HG03045 (cell line): ENCODE measurements at regions not wholly inside any gene's neighbourhood (a gene's known extent, or its start where the extent isn't known, plus 50 kb on each side); places are given as distances from the start of the nearest gene placed in this dataset.
"Not testable (repeated sequence)": the region's sequence is repeated elsewhere in the genome, so short reads cannot be mapped to it uniquely, and the experiment has no call there.

Experiments
- ATAC-seq: cut with Tn5 transposase; IDR thresholded peaks from one replicate; pipeline ENCODE4 v1.9.1; 2021; ENCODE audit warnings: mild to moderate bottlenecking, moderate library complexity; ENCODE audit not compliant: unreplicated experiment

GRCh38 chr20:26134606-26135005 lies 438.0 kb upstream of the ZNF337 start:
- no peak for ATAC-seq

GRCh38 chr20:26133794-26134193 lies 437.1 kb upstream of the ZNF337 start:
- not testable (repeated sequence) for ATAC-seq

DNA sequence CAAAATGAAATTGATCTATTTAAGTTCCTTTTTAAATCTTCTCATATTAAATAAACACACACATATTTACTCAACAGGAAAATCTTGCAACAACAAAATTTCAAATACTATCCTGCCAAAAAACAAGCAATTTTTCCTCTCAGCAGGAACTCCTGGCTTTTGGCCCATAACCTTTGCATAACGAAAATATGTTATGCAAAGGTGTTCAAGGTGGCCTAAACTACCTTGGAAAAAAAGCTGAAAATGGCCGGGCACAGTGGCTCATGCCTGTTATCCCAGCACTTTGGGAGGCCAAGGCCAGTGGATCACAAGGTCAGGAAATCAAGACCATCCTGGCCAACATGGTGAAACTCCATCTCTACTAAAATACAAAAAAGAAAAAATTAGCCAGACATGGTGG lies 424.3 kb upstream of the ZNF337 start:
- ATAC-seq, result not testable (repeated sequence)

- not testable (repeated sequence) for ATAC-seq
Measured at GRCh38 chr20:26094498-26094897, 397.8 kb upstream of the ZNF337 start.

DNA sequence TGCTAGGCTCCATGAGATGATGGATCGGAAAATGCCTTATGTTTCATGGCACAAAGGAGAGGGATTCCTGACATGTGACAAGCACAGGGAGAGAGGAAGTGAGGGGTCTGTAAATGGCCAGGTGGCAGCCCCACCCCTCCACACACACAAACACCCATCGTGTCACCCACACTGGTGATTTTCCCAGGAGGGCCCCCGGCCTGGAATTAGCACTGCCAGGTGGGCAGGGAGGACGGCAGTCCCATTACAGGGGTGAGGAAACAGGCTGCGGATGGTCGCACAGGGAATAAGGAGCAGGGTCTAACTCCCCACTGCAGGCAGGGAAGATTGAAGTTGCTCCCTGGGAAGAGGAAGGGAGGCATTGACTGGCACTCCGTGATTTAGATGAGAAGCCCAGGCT lies 395.3 kb upstream of the ZNF337 start:
- not testable (repeated sequence) for ATAC-seq

GRCh38 chr20:26086195-26086594 lies 389.5 kb upstream of the ZNF337 start:
- ATAC-seq, result not testable (repeated sequence)

DNA sequence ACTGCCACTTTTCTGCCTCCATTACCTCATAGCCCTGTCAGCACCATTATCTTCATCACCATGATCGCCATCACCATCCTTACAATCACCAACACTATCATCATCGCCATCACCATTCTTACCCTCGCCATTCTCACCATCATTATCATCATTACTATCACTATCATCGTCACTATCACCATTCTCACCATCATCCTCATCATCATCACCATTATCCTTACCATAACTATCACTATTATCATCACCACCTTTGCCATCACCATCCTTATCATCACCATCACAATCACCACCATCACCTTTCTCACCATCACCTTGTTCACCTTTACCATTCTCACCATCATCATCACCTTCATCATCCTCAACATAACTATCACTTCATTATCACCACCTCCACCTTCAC lies 377.3 kb upstream of the ZNF337 start:
- ATAC-seq, result not testable (repeated sequence)

GRCh38 chr20:26059324-26059723 lies 362.7 kb upstream of the ZNF337 start:
- ATAC-seq, result not testable (repeated sequence)

DNA sequence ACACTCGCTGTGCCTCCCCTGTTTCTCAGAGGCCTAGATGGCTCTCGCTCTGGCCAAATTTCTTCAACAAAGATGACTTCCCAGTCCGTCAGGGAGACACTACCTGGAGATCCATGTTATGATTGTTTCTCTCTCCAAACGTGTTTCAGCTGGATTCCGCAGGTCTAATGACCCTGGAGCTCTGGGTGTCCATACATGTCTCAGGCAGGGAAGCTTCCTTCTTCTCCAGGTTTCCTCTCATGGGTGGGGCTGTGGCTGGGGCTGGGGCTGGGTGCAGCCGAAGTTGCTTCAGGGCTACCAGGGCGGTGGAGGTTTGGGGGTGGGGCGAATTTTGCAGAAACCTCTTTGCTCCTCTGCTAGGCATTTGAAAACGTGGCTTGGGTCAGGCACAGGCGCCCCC lies 361.8 kb upstream of the ZNF337 start:
- not testable (repeated sequence) for ATAC-seq

DNA sequence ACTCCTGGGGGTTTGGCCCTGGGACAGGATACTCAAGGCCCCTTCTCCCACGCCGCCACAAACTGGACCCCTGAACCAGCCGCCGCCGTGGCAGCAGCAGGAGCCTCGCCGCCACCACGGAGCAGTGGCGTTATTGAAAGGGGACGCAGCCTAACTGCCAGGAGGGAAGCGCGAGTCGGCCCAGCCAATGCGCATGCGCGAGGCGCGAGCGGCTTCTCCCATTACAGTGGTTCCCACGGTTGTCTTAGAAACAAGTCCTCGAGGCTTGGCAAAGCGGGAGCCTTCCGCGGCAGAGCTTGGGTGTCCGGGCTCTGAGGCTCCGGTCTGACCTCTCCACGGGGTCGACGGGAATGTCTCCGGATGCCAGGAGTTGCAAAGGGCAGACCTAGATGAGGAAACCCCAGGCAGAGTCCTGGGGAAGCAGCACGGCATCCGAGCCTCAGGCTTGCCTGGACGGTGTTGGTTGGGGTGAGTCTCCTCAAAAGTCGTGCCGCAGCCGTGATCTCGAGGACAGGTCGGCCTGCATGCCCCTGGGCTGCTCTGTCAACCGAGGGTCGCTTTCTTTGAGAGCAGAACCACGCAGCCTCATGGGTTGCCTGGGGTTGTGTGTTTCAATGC lies 360.6 kb upstream of the ZNF337 start:
- ATAC-seq, result not testable (repeated sequence)

GRCh38 chr20:26025792-26026191 lies 329.1 kb upstream of the ZNF337 start:
- not testable (repeated sequence) for ATAC-seq

- not testable (repeated sequence) for ATAC-seq
Measured at GRCh38 chr20:26010942-26011276, 314.3 kb upstream of the ZNF337 start.

- ATAC-seq, result not testable (repeated sequence)
Measured at GRCh38 chr20:26010224-26010941, 313.7 kb upstream of the ZNF337 start.

GRCh38 chr20:26009402-26010223 lies 313.0 kb upstream of the ZNF337 start:
- ATAC-seq, result not testable (repeated sequence)

DNA sequence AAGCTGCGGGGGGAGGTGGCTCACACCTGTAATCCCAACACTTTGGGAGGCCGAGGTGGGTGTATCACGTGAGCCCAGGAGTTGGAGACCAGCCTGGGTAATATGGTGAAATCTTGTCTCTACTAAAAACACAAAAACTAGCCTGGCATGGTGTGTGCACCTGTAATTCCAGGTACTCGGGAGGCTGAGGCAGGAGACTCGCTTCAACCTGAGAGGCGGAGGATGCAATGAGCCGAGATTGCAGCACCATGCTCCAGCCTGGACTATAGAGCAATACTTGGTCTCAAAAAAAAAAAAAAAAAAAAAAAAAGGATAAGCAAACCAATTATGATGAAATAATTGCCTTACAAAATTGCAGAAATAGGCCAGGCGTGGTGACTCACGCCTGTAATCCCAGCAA lies 311.4 kb upstream of the ZNF337 start:
- not testable (repeated sequence) for ATAC-seq

DNA sequence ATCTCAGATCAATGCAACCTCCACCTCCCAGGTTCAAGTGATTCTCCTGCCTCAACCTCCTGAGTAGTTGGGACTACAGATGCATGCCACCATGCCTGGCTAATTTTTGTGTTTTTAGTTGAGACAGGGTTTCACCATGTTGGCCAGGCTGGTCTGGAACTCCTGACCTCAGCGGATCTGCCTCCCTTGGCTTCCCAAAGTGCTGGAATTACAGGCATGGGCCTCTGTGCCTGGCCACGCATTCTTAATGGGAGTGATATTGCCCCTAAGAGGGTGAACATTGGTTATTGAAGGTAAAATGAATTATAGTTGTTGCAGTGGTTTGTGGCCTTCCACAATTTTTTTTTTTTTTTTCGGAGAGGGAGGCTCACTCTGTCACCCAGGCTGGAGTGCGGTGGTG lies 309.5 kb upstream of the ZNF337 start:
- ATAC-seq, result not testable (repeated sequence)

DNA sequence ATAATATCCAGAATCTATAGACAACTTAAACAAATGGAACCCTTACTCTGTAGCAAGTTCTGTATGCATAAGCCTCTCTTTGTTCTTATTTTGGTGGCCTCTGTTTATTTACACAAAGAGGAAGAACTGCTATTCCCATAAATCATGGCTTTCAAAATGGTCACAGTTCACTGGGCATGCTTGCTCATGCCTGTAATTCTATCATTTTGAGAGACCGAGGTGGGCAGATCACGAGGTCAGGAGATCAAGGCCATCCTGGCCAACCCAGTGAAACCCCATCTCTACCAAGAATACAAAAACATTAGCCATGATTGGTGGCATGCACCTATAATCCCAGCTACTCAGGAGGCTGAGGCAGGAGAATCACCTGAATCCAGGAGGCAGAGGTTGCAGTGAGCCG lies 307.3 kb upstream of the ZNF337 start:
- not testable (repeated sequence) for ATAC-seq

DNA sequence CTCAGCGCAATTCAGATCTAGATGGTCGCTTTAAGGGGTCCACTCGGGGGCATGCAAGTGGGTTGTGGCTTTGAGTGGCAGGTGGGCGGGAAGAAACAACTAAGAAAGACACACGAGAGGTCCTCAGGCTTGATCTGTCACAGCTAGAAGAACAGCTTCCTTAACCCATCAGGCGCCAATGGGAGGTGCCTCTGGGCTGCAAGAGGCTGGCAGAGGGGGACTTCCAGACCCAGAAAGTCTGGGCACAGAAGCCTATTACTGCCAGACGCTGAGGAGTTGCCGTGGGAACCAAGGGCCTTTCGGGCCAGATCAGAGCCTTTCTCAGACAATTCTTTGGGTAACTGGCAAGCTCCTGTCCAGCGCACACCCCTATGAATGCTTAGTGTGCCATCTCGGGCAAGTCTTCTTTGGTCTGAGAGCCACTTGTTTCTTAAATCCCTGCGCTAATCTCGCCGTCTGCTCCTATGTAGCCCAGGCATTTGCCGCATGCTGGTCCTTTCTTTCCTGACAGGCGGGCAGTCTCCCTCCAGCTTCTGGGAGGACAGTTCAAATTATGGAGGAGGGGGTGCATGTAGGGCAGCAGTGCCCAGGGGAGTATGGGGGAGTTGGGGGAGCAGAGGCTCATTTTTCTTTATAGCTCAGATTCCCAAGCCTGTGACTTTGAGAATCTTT lies 300.9 kb upstream of the ZNF337 start:
- ATAC-seq, result not testable (repeated sequence)

GRCh38 chr20:25992146-25992545 lies 295.5 kb upstream of the ZNF337 start:
- ATAC-seq, result no peak

DNA sequence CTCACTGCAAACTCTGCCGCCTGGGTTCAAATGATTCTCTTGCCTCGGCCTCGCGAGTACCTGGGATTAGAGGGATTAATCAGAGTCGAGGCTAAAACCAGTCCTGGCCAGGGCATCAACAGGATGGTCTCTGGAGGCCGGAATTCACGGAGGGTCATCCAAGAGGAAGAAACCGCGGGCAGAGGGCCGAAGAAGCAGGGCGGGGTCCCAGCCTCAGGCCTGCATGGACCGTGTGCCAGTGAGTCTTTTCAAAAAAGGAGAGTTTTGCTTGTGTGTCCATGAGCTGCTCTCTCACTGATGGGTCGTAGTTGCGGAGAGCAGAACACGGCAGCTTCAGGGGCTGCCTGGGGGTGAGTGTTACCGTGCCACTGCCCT lies 295.1 kb upstream of the ZNF337 start:
- no peak for ATAC-seq

- no peak for ATAC-seq
Measured at GRCh38 chr20:25991051-25991755, 294.6 kb upstream of the ZNF337 start.
